ENCODE measurements at regions not wholly inside any gene's neighbourhood (a gene's known extent, or its start where the extent isn't known, plus 50 kb on each side); places are given as distances from the start of the nearest gene placed in this dataset.
"Not testable (repeated sequence)": the region's sequence is repeated elsewhere in the genome, so short reads cannot be mapped to it uniquely, and the experiment has no call there.

GRCh38 chr12:105477873-105478272 lies 147.4 kb downstream of the C12orf75 start:
- TF ChIP-seq CTCF (IDR thresholded peaks at IDR 0.05; ENCODE audit: insufficient read depth, low read depth, low read length): no peak
- no peak overlapping the region for H3K4me3 ChIP-seq (ENCODE audit: low read depth, low read length)

DNA sequence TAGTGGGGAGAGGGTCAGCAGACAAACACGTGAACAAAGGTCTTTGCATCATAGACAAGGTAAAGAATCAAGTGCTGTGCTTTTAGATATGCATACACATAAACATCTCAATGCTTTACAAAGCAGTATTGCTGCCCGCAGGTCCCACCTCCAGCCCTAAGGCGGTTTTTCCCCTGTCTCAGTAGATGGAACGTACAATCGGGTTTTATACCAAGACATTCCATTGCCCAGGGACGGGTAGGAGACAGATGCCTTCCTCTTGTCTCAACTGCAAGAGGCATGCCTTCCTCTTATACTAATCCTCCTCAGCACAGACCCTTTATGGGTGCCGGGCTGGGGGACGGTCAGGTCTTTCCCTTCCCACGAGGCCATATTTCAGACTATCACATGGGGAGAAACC lies 148.3 kb downstream of the C12orf75 start:
- not testable (repeated sequence) for DNase-seq (ENCODE audit: low read depth)

More at GRCh38 chr12:105477873-105478272, 147.4 kb downstream of the C12orf75 start:
- no peak for DNase-seq (ENCODE audit: low read depth)

GRCh38 chr12:105479710-105480109 lies 149.2 kb downstream of the C12orf75 start:
- DNase-seq (ENCODE audit: low read depth): no peak
- no peak overlapping the region for H3K4me3 ChIP-seq (ENCODE audit: low read depth, low read length)
- no peak for TF ChIP-seq CTCF (IDR thresholded peaks at IDR 0.05; ENCODE audit: insufficient read depth, low read depth, low read length)

More for the DNA sequence above, 148.3 kb downstream of the C12orf75 start:
- not testable (repeated sequence) for H3K4me3 ChIP-seq (ENCODE audit: low read depth, low read length)

DNA sequence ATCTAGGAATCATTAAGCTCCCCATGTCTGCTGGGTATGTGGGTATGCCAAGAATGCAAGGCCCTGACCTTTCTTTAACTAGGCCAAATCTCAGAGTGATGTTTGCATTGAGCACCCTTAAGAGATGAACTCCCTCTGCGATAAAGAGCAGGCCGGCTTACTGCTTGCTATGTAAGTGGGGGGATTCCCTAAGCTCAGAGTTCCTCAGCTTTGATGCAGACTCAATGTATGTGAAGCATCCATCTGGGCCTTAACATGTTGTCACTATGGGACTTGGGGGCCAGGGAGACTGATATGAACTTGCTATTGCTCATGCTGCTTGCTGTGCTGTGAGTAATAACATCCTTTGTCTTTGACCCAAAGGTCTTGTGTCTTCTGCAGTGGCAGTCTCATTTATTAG lies 149.7 kb downstream of the C12orf75 start:
- TF ChIP-seq CTCF (IDR thresholded peaks at IDR 0.05; ENCODE audit: insufficient read depth, low read depth, low read length): no peak
- H3K4me3 ChIP-seq (ENCODE audit: low read depth, low read length): no peak overlapping the region
- DNase-seq (ENCODE audit: low read depth): peak; percentile 50

- TF ChIP-seq CTCF (IDR thresholded peaks at IDR 0.05; ENCODE audit: insufficient read depth, low read depth, low read length): no peak
- no peak for DNase-seq (ENCODE audit: low read depth)
- H3K4me3 ChIP-seq (ENCODE audit: low read depth, low read length): no peak overlapping the region
Measured at GRCh38 chr12:105481392-105482300, 151.2 kb downstream of the C12orf75 start.

DNA sequence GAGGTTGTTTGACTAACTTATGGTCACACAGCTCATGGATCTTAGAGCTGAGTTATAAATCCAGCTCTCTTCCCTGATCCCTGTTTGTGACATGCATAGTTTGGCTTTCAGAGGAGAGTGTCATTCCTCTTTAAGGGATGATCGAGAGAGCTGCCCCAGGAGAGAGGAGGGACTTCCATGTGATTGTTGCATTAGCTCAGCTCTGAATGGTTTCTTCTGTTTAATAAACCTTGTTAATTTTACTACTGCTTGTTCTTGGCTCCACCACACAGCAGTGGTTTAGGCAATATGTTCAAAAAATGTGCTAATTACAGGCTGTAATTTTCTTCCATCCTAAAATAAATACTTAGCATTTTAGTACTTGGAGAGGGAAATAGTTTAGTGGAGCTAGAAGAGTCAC lies 152.5 kb downstream of the C12orf75 start:
- peak; percentile 34 for DNase-seq (ENCODE audit: low read depth)
- no peak for TF ChIP-seq CTCF (IDR thresholded peaks at IDR 0.05; ENCODE audit: insufficient read depth, low read depth, low read length)
- no peak overlapping the region for H3K4me3 ChIP-seq (ENCODE audit: low read depth, low read length)

DNA sequence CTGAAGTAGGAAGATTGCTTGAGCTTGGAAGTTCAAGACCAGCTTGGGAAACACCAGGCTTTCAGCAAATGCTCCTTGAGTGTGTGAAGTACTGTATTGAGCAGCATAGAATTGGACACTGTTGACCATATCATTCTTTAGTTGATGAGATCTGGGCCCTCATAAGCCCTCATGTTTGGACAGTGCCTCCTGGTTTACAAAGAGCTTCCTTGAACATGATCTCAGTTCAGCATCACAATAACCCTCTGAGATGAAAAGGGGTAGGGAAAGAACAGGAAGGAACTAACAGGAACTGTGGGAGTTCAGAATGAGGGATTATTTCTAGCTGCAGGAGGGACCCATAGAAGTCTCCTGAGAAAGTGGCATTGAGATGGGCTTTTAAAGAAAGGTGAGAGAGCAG lies 153.2 kb downstream of the C12orf75 start:
- DNase-seq (ENCODE audit: low read depth): no peak
- no peak overlapping the region for H3K4me3 ChIP-seq (ENCODE audit: low read depth, low read length)
- TF ChIP-seq CTCF (IDR thresholded peaks at IDR 0.05; ENCODE audit: insufficient read depth, low read depth, low read length): no peak

All from fibroblast of villous mesenchyme (primary cell).